HEK293T (cell line): ENCODE measurements at regions not wholly inside any gene's neighbourhood (a gene's known extent, or its start where the extent isn't known, plus 50 kb on each side); places are given as distances from the start of the nearest gene placed in this dataset.

ENCODE experiments used
- BHLHE40 ChIP-seq: fragments of 450-650 bp; IDR thresholded peaks from 2 replicates; pipeline ENCODE4 v1.6.1; 2016; ENCODE audit warnings: mild to moderate bottlenecking, moderate library complexity, borderline replicate concordance
- ELF4 ChIP-seq: fragments of 450-650 bp; IDR thresholded peaks from 2 replicates; pipeline ENCODE4 v1.6.1; 2017; ENCODE audit warnings: antibody characterized with exemption
- FOXM1 ChIP-seq: fragments of 450-650 bp; IDR thresholded peaks from 2 replicates; pipeline ENCODE4 v1.6.1; 2017; ENCODE audit warnings: mild to moderate bottlenecking, borderline replicate concordance
- LEF1 ChIP-seq: fragments of 450-650 bp; IDR thresholded peaks from 2 replicates; pipeline ENCODE4 v1.6.1; 2017; ENCODE audit warnings: mild to moderate bottlenecking, borderline replicate concordance
- NFRKB ChIP-seq: fragments of 450-650 bp; IDR thresholded peaks from 2 replicates; pipeline ENCODE4 v1.6.1; 2016; ENCODE audit warnings: mild to moderate bottlenecking, moderate library complexity
- PKNOX1 ChIP-seq: fragments of 450-650 bp; IDR thresholded peaks from 2 replicates; pipeline ENCODE4 v1.6.1; 2016
- SP1 ChIP-seq: fragments of 450-650 bp; IDR thresholded peaks from 2 replicates; pipeline ENCODE4 v1.6.1; 2017
- SUZ12 ChIP-seq: fragments of 450-650 bp; IDR thresholded peaks from 2 replicates; pipeline ENCODE4 v1.6.1; 2016; ENCODE audit warnings: mild to moderate bottlenecking
- TARDBP ChIP-seq: fragments of 450-650 bp; IDR thresholded peaks from 2 replicates; pipeline ENCODE4 v1.6.1; 2016

- TF ChIP-seq SP1 (no peak), PKNOX1 (no peak), SUZ12 (no peak), FOXM1 (no peak), NFRKB (no peak), ELF4 (no peak), BHLHE40 (no peak), TARDBP (no peak), LEF1 (no peak)
Measured at GRCh38 chr13:79075703-79076102, 330.4 kb downstream of the RBM26 start.
